ENCODE measurements at regions not wholly inside any gene's neighbourhood (a gene's known extent, or its start where the extent isn't known, plus 50 kb on each side); places are given as distances from the start of the nearest gene placed in this dataset.

DNA sequence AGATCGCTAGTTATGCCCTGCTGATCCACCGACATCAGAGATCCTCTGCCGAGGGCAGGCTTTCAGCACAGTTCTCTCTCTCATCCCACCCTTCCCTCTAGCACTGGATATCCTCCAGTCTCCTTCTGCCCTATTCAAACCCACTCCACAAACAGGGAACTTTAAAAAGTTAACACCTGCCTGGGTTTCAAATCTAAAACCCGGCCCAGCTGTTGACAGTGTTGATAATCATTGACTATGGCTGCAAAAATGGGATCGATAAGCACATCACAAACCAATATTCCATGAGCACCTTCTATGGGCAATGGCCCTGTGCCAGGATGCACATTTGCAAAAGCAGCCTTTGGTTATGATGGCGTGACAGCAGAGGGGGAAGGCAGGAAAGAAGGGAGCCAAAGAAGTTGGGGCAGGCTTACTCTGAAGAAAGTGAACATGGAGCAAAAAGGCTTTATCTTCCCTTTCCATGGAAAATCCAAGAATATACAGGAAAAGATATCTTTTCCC, 482.3 kb upstream of the KLHL29 start:
- TF ChIP-seq ZNF664 (tag by site-specific recombination; IDR thresholded peaks at IDR 0.05), result no peak
- no peak for TF ChIP-seq ZNF830 (tag by site-specific recombination; IDR thresholded peaks at IDR 0.05; ENCODE audit: low read depth)
- no peak for TF ChIP-seq PRDM1 (tag by site-specific recombination; IDR thresholded peaks at IDR 0.05)
- TF ChIP-seq ZNF140 (tag by site-specific recombination; IDR thresholded peaks at IDR 0.05), result no peak
- no peak for TF ChIP-seq HOXA7 (CRISPR knock-in tag; IDR thresholded peaks at IDR 0.05; ENCODE audit: borderline replicate concordance)
- TF ChIP-seq BCL6B (tag by site-specific recombination; IDR thresholded peaks at IDR 0.05), result no peak
- no peak for TF ChIP-seq ZFP69B (tag by site-specific recombination; IDR thresholded peaks at IDR 0.05)
- Histone ChIP-seq H3K9me3 (ENCODE audit: control insufficient read depth, insufficient read depth, low read depth, low read length) (no peaks in the 10 kb centered on the region), H3K4me3 (ENCODE audit: low read depth, low read length) (no peak overlapping the region), H3K4me1 (ENCODE audit: control insufficient read depth, insufficient read depth, low read length) (no peaks in the 10 kb centered on the region), H3K27ac (ENCODE audit: extremely low read depth, low read depth, low read length) (no peak overlapping the region), H3K36me3 (ENCODE audit: control insufficient read depth in 2 of 2, insufficient read depth in 1 of 2, low read length in 2 of 2) (no peaks in the 10 kb centered on the region)
- ChIA-PET POLR2A (no interaction called here), CTCF (interaction anchor here (2.4 kb wide), 1 partner anchor 15 kb away, joined by 10 read pairs; no protein-coding TSS in a partner anchor)

DNA sequence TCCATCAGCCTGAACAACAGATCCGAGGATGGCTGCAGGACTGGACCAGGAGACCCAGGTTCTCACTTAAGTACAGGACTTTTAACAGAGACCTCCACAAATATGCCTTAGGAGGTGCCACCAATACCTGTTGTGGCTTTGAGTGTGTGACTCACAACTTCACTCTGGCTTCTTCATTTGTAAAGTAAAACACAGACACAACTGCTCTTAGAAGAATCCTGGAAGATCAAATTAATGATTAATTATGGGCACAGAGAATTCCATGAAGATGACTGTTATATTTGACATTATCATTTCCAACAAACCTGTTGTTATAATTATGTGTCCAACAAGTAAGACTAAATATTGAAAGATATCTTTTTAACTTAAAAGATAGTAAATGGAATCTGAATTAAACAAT, 481.4 kb upstream of the KLHL29 start:
- CTCF ChIA-PET, result interaction anchor here (0.6 to 2.4 kb wide), 11 partner anchors 10 to 505 kb away, joined by 3 to 10 read pairs (median 4); no protein-coding TSS in a partner anchor
- no peak overlapping the region for H3K4me3 ChIP-seq (ENCODE audit: low read depth, low read length)
- H3K36me3 ChIP-seq (ENCODE audit: control insufficient read depth in 2 of 2, insufficient read depth in 1 of 2, low read length in 2 of 2), result no peaks in the 10 kb centered on the region
- no peaks in the 10 kb centered on the region for H3K9me3 ChIP-seq (ENCODE audit: control insufficient read depth, insufficient read depth, low read depth, low read length)
- TF ChIP-seq, protein P1, sequence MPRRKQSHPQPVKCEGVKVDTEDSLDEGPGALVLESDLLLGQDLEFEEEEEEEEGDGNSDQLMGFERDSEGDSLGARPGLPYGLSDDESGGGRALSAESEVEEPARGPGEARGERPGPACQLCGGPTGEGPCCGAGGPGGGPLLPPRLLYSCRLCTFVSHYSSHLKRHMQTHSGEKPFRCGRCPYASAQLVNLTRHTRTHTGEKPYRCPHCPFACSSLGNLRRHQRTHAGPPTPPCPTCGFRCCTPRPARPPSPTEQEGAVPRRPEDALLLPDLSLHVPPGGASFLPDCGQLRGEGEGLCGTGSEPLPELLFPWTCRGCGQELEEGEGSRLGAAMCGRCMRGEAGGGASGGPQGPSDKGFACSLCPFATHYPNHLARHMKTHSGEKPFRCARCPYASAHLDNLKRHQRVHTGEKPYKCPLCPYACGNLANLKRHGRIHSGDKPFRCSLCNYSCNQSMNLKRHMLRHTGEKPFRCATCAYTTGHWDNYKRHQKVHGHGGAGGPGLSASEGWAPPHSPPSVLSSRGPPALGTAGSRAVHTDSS (tag by site-specific recombination; IDR thresholded peaks at IDR 0.05), result no peak
- TF ChIP-seq ZSCAN5A (tag by site-specific recombination; IDR thresholded peaks at IDR 0.05), result no peak
- TF ChIP-seq ZNF530 (tag by site-specific recombination; IDR thresholded peaks at IDR 0.05; ENCODE audit: low read depth), result no peak
- TF ChIP-seq FEZF1 (tag by site-specific recombination; IDR thresholded peaks at IDR 0.05), result no peak
- H3K27ac ChIP-seq (ENCODE audit: extremely low read depth, low read depth, low read length), result no peak overlapping the region
- no peaks in the 10 kb centered on the region for H3K4me1 ChIP-seq (ENCODE audit: control insufficient read depth, insufficient read depth, low read length)
- POLR2A ChIA-PET, result no interaction called here

DNA sequence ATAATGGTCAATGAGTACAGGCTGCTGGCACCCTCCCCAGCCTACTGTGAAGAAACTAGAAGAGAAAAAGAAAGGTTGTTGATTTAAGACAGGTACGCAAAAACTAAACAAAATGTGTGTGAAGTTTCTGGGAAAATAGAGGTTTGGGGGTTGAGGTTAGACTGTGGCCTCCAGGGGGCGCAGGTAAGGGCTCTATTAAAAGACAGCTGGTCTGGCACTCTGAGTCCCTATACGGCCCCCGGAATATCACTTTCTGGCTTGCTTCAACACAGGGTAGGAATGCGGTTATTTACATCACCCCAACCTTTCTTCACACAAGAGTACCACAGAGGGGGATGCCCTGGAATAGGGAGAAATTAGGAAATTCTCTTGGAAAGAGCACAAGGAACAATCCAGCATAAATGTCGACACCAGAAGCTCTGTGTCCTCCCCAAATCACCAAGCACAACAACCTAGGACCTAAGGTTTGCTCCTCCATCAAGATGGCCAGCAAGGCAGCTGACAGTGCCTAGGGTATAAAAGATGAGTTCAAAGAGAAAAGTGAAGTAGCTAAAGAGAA, 480.8 kb upstream of the KLHL29 start:
- H3K36me3 ChIP-seq (ENCODE audit: control insufficient read depth in 2 of 2, insufficient read depth in 1 of 2, low read length in 2 of 2), result no peaks in the 10 kb centered on the region
- ChIA-PET CTCF (interaction anchor here (0.6 to 2.4 kb wide), 21 partner anchors 9 to 505 kb away, joined by 3 to 10 read pairs (median 4); no protein-coding TSS in a partner anchor), POLR2A (no interaction called here)
- no peaks in the 10 kb centered on the region for H3K4me1 ChIP-seq (ENCODE audit: control insufficient read depth, insufficient read depth, low read length)
- no peaks in the 10 kb centered on the region for H3K9me3 ChIP-seq (ENCODE audit: control insufficient read depth, insufficient read depth, low read depth, low read length)
- TF ChIP-seq CTCF (tag by site-specific recombination; IDR thresholded peaks at IDR 0.05), result 0 out of 2 replicates have a peak, but pooled peaks have one; percentile 7
- no peak for TF ChIP-seq ZNF16 (tag by site-specific recombination; IDR thresholded peaks at IDR 0.05; ENCODE audit: low read depth)
- no peak overlapping the region for H3K27ac ChIP-seq (ENCODE audit: extremely low read depth, low read depth, low read length)
- no peak overlapping the region for H3K4me3 ChIP-seq (ENCODE audit: low read depth, low read length)

Measured in HEK293 (cell line).